ENCODE measurements at regions not wholly inside any gene's neighbourhood (a gene's known extent, or its start where the extent isn't known, plus 50 kb on each side); places are given as distances from the start of the nearest gene placed in this dataset.

GRCh38 chr2:185891403-185891802 lies 152.8 kb downstream of the FSIP2 start:
- no peaks in the 10 kb centered on the region for H3K9me3 Mint-ChIP-seq (ENCODE audit: unreplicated experiment)
- H3K27me3 Mint-ChIP-seq (ENCODE audit: unreplicated experiment), result peaks cover 4% of the 10 kb centered on the region
- H3K27ac Mint-ChIP-seq (ENCODE audit: unreplicated experiment), result no peak overlapping the region
- no peaks in the 10 kb centered on the region for H3K4me1 Mint-ChIP-seq (ENCODE audit: unreplicated experiment)
- no peak overlapping the region for H3K4me3 Mint-ChIP-seq (ENCODE audit: unreplicated experiment)
- no peak for DNase-seq (ENCODE audit: extremely low spot score, unreplicated experiment)
- no peak for TF ChIP-seq CTCF (IDR thresholded peaks at IDR 0.05)
- H3K36me3 Mint-ChIP-seq (ENCODE audit: unreplicated experiment), result no peaks in the 10 kb centered on the region

- H3K36me3 Mint-ChIP-seq (ENCODE audit: unreplicated experiment), result no peaks in the 10 kb centered on the region
- peaks cover 4% of the 10 kb centered on the region for H3K27me3 Mint-ChIP-seq (ENCODE audit: unreplicated experiment)
- H3K4me1 Mint-ChIP-seq (ENCODE audit: unreplicated experiment), result no peaks in the 10 kb centered on the region
- DNase-seq (ENCODE audit: extremely low spot score, unreplicated experiment), result no peak
- no peak overlapping the region for H3K27ac Mint-ChIP-seq (ENCODE audit: unreplicated experiment)
- H3K4me3 Mint-ChIP-seq (ENCODE audit: unreplicated experiment), result no peak overlapping the region
- no peak for TF ChIP-seq CTCF (IDR thresholded peaks at IDR 0.05)
- H3K9me3 Mint-ChIP-seq (ENCODE audit: unreplicated experiment), result no peaks in the 10 kb centered on the region
These were observed 153.3 kb downstream of the FSIP2 start for GRCh38 chr2:185891804-185892411.

GRCh38 chr2:185892484-185892883 lies 153.9 kb downstream of the FSIP2 start:
- no peak for DNase-seq (ENCODE audit: extremely low spot score, unreplicated experiment)
- H3K4me3 Mint-ChIP-seq (ENCODE audit: unreplicated experiment), result no peak overlapping the region
- H3K27me3 Mint-ChIP-seq (ENCODE audit: unreplicated experiment), result peaks cover 4% of the 10 kb centered on the region
- H3K27ac Mint-ChIP-seq (ENCODE audit: unreplicated experiment), result no peak overlapping the region
- no peaks in the 10 kb centered on the region for H3K4me1 Mint-ChIP-seq (ENCODE audit: unreplicated experiment)
- H3K9me3 Mint-ChIP-seq (ENCODE audit: unreplicated experiment), result no peaks in the 10 kb centered on the region
- TF ChIP-seq CTCF (IDR thresholded peaks at IDR 0.05), result no peak
- no peaks in the 10 kb centered on the region for H3K36me3 Mint-ChIP-seq (ENCODE audit: unreplicated experiment)

- no peak for DNase-seq (ENCODE audit: extremely low spot score, unreplicated experiment)
- no peak overlapping the region for H3K4me3 Mint-ChIP-seq (ENCODE audit: unreplicated experiment)
- H3K4me1 Mint-ChIP-seq (ENCODE audit: unreplicated experiment), result no peaks in the 10 kb centered on the region
- no peaks in the 10 kb centered on the region for H3K36me3 Mint-ChIP-seq (ENCODE audit: unreplicated experiment)
- no peaks in the 10 kb centered on the region for H3K9me3 Mint-ChIP-seq (ENCODE audit: unreplicated experiment)
- no peak for TF ChIP-seq CTCF (IDR thresholded peaks at IDR 0.05)
- no peak overlapping the region for H3K27ac Mint-ChIP-seq (ENCODE audit: unreplicated experiment)
- peaks cover 4% of the 10 kb centered on the region for H3K27me3 Mint-ChIP-seq (ENCODE audit: unreplicated experiment)
These were observed 155.6 kb downstream of the FSIP2 start for GRCh38 chr2:185894223-185894622.

- Mint-ChIP-seq H3K4me1 (ENCODE audit: unreplicated experiment) (no peaks in the 10 kb centered on the region), H3K27ac (ENCODE audit: unreplicated experiment) (no peak overlapping the region), H3K4me3 (ENCODE audit: unreplicated experiment) (no peak overlapping the region), H3K27me3 (ENCODE audit: unreplicated experiment) (peaks cover 4% of the 10 kb centered on the region), H3K9me3 (ENCODE audit: unreplicated experiment) (no peaks in the 10 kb centered on the region), H3K36me3 (ENCODE audit: unreplicated experiment) (no peaks in the 10 kb centered on the region)
- DNase-seq (ENCODE audit: extremely low spot score, unreplicated experiment), result no peak
- TF ChIP-seq CTCF (IDR thresholded peaks at IDR 0.05), result no peak
These were observed 157.5 kb downstream of the FSIP2 start for GRCh38 chr2:185895828-185896693.
